ENCODE measurements at regions not wholly inside any gene's neighbourhood (a gene's known extent, or its start where the extent isn't known, plus 50 kb on each side); places are given as distances from the start of the nearest gene placed in this dataset.
"Not testable (repeated sequence)": the region's sequence is repeated elsewhere in the genome, so short reads cannot be mapped to it uniquely, and the experiment has no call there.

DNA sequence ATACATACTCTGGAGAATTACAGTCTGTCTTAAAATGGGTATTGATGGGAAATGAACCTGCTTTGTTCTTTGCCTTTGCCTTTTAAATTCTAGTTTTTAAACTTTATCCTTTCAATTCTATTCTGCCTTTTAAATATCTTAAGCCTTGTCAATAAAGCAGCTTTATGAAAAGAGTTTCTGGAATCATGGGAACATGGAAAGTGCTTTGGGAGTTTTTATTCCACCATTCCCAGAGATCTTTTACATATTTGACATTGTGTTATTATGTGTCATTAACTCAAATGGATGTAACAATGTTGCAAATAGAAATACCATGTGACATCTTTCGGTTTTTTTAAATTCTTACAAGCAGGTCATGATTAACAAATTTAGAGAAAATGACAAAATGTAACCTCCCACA, 555.7 kb upstream of the ANO3 start:
- DNase-seq: no peak

DNA sequence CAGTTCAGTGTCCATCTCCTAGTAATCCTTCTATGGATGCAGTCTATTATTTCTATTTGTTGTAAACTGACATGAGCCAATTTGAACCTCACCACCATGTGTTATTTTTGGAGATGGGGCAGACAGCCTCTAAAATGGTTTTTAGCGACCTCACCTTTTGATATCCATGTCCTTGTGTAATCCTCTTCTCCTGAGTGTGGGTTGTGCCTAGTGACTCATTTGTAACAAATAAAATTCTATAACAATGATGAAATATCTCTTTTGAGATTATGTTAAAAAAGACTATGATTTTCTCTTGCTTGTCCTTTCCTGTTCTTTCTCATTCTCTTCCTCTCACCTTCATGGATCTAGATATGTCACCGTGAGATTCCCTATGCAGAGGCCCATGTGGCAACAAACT, 554.6 kb upstream of the ANO3 start:
- no peak for DNase-seq

DNA sequence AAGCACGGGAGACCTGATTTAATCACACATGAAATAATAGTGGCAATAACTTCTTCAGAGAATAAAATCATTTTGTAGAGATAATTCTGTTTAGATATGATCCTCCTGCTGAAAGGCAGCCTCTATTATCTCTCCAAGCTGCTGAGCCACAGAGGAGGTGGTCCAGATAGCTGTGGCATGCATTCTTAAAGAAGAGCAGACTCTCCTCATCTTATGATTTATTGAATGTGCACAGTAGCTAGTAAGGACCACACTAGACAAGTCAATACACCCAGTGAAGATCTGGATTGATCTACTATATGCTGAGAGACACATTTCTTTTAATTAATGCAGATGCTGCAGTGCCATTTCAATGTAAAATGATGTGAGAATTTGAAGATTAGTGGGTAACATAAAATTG, 552.9 kb upstream of the ANO3 start:
- DNase-seq: no peak

DNA sequence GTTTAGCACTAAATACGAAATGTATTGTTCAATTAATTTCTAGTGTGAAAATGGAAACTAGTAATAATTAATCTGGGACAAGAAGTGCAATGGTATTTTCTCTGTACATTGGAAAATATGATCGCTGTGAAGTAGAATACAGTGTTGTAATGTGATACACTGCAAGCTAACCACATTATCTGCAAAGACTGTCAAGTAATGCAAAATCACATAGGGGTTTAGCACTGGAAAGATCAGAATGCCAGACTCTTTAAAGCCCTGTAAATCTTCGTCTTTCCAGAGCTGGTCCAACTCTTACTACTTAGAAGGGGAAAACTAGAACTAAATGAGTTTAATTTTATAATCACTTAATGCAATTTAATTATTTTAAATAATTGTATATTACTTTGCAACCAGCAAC, 544.5 kb upstream of the ANO3 start:
- DNase-seq: no peak

DNA sequence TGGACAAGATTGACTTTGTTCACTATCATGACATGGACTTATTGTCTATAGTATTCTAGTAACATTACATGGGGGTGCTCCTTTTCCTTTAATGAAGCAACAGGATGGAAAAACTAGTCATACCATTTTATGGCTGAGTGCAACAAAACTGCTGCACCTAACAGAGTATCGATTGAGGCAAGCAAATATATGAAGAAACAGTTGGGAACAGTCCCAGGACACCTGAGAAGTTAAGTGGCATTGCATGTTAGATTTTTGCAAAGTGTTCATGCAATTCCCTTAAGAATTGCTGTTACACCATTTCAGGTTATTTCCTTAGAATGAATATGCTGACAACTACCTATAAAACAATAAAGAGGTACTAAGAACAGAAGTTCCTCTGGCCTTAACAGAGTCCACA, 541.5 kb upstream of the ANO3 start:
- no peak for DNase-seq

DNA sequence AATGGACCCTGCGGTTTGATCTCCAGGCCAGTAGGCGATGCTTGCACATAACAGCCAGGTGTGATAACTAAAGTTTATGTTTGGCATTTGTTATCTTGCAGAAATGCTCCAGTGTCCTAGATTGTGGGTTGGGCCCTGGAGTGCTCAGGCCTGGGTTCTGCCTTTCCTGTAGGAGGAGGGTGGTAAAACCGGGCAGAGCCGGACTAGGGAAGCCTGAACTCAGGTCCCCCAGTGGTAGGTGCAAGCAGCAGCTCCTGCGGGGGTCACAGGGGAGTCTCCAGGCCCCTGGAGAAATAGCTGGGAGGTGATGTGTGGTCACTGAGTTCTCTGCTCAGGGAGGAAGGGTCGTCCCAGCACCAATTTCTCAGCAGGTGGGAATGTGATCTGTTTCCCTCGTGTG, 538.3 kb upstream of the ANO3 start:
- DNase-seq: no peak

DNA sequence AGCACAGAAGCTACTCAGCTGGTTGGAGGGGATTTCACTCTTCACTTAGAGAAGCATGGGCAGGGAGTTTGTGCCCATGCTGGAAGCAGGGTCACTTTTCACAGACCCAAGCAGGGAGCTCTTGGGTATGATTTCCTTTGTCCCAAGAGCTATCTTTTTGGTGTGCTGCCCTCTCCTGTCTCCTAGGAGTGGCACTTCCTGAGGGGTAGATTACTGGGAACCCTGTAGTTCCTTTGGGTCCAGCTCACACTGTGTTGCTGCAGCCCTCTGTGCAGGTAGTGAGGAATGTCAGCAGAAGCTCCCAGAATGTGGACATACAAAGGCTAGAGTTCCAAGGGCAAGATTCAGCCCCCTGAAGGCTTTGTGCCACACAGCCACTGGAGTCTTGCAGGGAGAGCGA, 537.1 kb upstream of the ANO3 start:
- DNase-seq: no peak

DNA sequence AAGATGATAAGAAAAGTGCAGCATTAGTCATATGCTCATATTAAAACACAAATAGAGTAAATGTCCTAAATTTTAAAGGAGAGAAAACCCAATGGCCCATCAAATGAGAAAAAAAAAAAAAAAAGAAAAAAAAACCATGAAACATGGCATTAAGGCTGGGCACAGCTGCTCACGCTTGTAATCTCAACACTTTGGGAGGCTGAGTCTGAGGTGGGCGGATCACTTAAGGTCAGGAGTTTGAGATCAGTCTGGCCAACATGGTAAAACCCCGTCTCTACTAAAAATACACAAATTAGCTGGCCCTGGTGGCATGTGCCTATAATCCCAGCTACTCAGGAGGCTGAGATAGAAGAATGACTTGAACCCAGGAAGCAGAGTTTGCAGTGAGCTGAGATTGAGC, 515.5 kb upstream of the ANO3 start:
- DNase-seq: no peak

DNA sequence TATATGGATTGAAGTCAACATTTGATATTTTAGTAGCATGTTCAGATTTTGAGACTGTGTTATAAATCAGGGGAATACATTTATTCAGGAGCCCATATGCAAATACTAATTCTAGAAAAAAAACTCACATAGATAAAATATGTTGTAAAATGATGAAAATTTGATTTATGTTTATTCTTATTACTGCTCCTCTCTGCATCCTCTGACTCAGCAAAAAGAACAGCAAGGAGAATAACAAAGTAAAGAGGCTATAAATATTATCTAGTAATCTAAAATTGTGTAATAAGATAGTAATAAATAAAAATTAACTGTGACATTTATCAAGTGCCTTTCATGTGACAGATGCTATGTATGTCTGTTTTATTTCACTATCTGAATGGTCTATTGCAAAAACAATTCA, 507.2 kb upstream of the ANO3 start:
- DNase-seq: no peak

DNA sequence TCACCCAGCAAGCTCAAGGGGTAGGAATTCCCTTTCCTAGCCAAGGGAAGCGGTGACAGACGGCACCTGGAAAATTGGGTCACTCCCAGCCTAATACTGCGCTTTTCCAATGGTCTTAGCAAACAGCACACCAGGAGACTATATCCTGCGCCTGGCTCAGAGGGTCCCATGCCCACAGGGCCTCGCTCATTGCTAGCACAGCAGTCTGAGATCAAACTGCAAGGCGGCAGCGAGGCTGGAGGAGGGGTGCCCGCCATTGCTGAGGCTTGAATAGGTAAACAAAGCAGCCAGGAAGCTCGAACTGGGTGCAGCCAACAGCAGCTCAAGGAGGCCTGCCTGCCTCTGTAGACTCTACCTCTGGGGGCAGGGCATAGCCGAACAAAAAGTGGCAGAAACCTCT, 500.4 kb upstream of the ANO3 start:
- DNase-seq: not testable (repeated sequence)

DNA sequence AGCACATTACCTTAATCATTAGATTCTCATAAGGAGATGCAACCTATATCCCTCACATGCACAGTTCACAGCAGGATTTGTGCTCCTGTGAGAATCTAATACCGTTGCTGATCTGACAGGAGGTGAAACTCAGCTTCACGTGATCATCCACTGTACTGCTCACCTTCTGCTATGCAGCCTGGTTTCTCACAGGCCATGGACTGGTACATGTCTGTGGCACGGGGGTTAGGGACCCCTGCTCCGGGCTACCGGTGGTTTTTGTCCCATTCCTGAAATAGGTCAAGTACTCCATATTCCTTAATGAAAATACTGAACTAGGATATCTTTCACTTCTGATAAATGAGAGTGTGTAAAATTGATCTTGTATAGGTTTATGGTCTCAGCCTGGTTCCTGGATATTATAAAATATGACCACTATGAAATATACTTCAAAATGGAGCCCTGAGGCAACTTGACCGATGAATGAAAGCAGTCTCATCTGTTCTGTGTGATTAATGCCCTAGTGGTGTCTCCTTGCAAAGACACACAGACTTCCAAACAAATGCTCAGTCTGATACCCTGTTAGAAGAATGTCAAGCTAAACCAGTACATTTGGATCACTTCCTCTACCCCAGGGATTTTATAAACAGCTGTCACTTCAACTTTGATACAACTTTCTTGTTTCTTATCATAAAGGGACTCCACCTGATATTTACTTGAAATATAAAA, 492.9 kb upstream of the ANO3 start:
- no peak for DNase-seq

DNA sequence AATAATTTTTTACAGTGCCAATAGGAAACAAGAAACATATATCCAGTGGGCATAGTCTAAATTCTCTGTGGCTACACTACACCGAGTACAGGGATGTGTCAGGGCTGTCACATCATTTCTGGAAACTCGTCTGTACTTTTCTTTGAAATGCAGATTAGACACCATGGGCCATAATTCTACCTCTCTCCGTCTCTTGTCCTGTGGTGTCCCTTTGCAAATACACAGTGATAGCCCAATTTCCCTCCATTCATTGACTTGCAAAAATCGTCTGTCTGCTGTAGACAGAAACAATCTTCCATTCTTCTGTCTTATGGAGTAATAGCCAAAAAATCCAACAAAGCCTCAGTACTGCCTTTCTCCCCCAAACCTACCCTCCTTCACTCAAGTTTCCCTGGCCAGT, 487.1 kb upstream of the ANO3 start:
- no peak for DNase-seq

DNA sequence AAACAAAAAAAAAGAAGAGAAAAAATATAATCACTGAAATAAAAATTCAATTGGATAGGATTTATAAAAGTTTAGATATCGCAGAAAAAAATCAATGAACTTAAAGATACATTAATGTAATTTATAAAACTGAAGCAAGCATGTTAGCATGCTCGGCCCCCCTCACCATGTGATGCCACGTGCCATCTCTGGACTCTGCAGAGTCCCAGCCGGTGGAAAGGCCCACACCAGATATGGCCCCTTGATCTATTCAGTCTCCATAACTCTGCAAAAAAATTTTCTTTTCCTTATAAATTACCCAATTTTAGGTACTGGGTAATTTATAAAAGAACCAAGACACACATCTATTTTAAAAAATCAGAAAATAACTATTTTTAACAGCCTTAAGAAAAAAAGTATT, 476.0 kb upstream of the ANO3 start:
- no peak for DNase-seq

DNA sequence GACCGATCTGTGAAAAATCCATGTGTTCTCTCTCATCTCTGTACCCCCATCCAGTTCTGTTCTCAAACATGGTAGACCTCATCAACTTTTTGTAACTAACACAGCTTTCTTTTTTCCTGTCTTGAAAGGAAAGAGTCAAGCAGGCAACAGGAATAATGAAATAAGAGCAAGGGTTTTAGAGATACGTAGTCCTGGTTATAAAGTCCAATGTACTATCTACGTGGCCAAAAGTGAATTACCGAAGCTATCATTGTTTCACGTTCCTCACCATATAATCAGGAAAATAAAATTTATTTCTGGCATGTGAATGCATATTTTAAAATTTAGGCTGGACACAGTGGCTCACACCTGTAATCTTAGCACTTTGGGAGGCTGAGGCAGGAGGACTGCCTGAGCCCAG, 472.2 kb upstream of the ANO3 start:
- no peak for DNase-seq

DNA sequence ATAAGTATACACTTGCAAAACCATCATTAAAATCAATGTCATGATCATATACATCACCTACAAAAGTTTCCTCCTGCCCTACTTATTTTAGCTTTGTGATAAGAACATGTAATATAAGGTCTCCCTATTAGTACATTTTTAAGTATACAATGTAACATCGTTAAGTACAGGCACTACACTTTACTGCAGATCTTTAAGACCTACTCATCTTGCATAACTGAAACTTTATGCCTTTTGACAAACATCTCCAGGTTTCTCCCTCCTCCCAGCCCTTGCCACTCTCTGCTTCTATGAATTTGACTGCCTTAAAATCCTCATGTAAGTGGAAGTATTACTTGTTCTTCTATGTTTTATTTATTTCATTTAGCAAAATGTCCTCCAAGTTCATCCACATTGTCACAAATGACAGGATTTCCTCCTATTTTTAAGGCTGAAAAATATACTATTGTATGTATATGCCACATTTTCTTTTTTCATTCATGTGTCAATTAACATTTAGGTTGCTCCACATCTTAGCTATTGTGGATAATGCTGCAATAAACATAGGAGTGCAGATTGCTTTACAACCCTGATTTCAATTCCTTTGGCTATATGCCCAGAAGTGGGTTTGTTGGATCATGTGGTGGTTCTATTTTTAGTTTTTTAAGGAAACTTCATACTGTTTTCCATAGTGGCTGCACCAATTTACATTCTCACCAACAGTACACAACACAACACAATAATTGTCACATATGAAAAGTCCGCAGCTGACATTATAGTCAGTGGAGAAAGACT, 471.1 kb upstream of the ANO3 start:
- DNase-seq: peak; percentile 76 to 89

DNA sequence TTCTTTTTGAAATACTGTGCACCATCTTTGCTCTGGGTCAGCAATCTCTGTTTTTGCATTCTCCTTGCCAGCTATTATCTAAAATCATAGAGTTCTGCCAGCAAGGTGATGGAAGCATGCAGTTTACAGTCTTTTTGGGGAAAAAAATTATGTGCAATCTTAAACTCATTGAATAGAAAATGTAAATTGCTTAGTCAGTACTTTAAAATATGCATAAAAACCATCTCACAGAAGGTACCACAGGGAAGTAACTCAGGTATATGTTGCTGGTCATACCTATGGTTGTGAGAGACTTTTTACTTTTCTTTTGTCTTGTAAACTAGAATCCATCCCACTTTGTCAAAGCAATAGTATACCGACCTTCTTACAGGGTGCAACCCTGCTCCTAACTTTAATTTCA, 469.8 kb upstream of the ANO3 start:
- DNase-seq: no peak

DNA sequence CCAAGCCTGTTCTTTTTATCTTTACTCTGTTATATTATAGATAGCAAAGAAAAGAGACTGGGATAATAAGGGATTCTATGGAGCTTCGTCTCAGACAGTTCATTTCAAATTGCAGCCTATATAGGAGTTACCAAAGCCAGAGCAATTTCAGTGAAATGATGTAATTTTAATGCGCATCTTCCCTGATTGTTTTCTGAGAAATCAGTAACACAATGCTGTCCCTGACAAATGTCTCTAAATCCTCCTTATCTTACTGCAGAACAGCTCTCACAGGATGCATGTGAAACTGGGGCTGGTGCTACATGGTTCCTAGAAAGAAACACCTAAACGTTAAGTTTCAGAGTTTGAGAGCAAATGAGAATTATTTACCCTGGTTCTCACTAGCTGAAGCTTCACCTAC, 467.9 kb upstream of the ANO3 start:
- DNase-seq: no peak

DNA sequence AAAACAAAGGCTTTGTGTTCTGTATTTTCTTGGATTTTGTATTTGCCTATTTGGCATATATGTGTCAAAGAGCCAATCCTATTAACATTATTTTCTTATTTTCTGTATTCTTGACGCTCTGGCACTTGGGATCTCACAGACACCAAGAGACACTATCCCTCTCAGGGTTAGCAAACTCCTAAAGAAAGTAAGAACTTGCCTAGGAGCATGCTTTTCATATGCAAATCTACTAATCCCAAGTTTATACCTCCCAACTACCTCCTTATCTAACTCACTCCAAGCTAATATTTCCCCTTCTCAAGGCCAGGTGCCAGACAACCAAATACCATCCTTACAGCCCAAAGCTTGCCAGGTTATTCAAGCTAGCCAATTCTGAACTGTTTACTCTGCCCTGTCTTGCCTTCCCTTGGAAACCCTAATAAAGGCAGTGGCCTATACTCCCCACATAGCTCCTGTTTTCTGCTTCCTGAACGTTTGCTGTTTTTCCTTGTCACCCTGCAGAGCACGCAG, 455.4 kb upstream of the ANO3 start:
- DNase-seq: no peak

DNA sequence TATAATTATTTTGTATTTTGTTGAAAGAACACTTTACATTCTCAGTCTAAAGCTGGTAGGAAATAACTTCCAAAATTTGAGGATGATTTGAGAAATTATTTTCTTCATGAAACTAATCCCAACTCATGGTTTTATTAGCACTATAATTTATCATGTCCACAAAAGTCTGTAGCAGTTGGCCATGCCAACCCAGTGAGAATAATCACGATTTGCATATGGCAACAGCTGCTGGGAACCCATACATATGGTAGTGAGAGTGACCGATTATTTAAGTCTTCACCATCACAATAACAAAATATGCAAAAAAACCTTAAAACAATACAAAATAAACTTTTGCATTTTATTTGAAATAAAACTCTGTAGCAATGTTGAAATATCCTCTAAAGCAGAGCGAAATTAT, 445.9 kb upstream of the ANO3 start:
- no peak for DNase-seq

DNA sequence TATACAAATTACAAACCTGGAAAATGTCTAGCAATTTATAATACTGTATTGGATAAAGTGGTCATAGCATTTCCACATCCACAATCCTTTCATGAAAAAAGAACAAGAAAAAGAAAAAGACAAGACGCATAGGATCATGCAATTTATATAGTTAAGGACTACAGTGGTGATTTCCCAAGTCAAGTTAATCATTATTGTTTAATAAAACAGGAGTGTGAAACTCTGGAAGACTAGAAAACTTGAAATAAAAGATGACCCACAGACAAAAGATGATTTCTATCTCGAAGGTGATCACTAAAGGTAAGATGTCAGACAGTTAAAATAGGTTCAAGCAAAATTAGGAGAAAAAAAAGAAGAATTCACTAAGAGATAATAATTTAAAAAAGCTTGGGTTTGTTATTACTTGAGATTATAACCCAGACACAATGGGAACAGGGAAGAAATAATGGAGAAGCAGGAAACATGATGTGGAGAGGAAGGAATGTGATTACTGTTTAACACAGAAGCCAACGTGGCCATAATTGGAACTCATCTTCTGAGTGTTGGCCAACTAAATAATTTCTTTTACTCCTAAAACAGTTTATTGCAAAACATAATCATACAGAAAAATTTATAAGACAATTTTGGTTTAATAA, 441.2 kb upstream of the ANO3 start:
- DNase-seq: no peak

DNA sequence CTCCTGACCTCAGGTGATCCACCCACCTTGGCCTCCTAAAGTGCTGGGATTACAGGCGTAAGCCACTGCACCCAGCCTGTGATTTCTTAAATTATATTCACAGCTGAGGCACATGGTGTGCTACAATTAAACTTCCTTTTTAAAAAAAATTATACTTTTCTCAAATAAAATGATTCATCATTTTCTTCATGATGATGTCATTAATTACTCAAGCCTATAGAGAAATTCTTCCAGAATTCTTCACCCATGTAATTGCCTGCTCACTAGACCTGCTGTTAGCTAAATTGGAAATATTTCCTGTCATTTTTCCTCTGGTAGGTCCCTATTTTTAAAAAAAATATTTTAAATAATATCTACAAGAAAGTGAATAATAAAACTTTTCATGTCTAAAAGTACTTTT, 440.0 kb upstream of the ANO3 start:
- DNase-seq: no peak

DNA sequence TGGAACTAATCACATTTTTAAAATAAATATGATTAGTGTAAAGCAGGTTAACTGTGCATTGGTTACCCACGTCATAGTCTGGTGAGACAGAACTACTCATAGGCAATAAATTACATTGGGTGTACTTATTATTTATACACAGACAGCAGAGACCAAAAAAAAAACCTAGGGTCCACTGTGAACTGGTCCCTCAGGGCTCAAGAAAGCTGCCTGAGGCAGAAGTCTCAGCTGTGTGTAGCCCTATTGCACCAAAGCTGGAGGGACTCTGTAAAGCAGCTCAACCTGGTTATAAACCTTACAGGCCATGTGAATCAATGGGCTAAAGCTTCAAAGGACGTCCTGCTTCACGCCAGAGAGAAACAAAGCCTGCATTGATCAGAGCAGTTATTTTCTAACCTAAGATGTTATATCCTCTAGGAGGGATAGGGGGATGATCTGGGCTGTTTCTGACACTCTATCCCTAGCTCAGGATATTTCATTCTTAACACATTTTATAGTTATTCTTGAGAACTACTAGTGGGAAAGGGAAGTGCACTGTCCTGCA, 432.2 kb upstream of the ANO3 start:
- DNase-seq: no peak

DNA sequence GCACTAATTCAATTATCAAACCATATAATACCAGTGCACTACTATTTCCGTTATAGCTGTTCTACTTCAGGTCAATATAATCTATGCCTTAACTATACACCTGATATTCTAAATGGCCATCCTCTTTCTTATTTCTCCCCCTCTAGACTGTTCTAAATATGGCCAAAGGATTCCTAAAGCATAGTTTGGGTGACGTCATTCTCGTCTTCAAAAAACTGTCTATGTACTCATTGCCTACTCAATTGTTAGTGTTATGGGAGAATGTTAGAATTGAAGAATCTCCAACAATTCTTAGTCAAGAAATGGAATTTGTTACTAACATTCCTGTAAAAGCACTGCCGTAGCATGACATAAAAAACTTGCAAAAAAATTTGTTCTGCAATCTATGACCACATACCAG, 431.1 kb upstream of the ANO3 start:
- no peak for DNase-seq

DNA sequence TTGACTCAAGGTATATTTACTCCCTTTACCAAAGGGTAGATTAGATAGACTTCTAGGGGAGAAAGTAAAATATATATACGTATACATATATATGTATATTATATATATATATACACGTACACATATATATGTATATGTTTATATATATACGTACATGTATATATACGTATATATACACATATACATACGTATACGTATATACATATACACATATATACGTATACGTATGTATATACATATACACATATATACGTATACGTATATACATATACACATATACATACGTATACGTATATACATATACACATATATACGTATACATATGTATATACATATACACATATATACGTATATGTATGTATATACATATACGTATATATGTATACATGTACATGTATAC, 430.5 kb upstream of the ANO3 start:
- DNase-seq: no peak
